Testis (tissue), 2 donors: ENCODE measurements at regions not wholly inside any gene's neighbourhood (a gene's known extent, or its start where the extent isn't known, plus 50 kb on each side); places are given as distances from the start of the nearest gene placed in this dataset.

ENCODE experiments used
- DNase-seq: peaks from one replicate; pipeline ENCODE4 v3.0.0-alpha.2; 2019
- H3K27ac ChIP-seq, 2 donors: fragments of 200-600 bp; sonication (generic); one replicate each; pipeline ENCODE4 v1.5.1; 2019
- H3K27me3 ChIP-seq: fragments of 200-600 bp; sonication (generic); one replicate; pipeline ENCODE4 v1.5.1; 2019
- H3K36me3 ChIP-seq: fragments of 200-600 bp; sonication (generic); one replicate; pipeline ENCODE4 v1.5.1; 2017; ENCODE audit warnings: low read depth; ENCODE audit errors: missing control alignments
- H3K4me1 ChIP-seq: fragments of 200-600 bp; sonication (generic); one replicate; pipeline ENCODE4 v1.5.1; 2019
- H3K4me3 ChIP-seq, 2 donors: fragments of 200-600 bp; sonication (generic); one replicate each; pipeline ENCODE4 v1.5.1; 2017 to 2019
- H3K9me3 ChIP-seq: fragments of 200-600 bp; sonication (generic); one replicate; pipeline ENCODE4 v1.5.1; 2017
- POLR2A ChIP-seq: fragments of 450-650 bp; IDR thresholded peaks from one replicate; pipeline ENCODE4 v1.6.1; 2017; ENCODE audit warnings: antibody characterized with exemption, mild to moderate bottlenecking, moderate library complexity
- WGBS, 2 donors: methylation state at CpG; one replicate each; pipeline ENCODE4 v1.1.5; 2018; 5-methylcytosine and 5-hydroxymethylcytosine counted together
- intact Hi-C: fragments of 100-400 bp; cut with DNase I; formaldehyde crosslinking; loops from one replicate; pipeline ENCODE4 v1.15.1; 2023; ENCODE audit warnings: low total_unique reads
- TF ChIP-seq, protein P1 (sequence below), 3 experiments: fragments of 450-650 bp in 2 of 3; fragments of 200-600 bp in 1 of 3; sonication (generic) in 1 of 3; IDR thresholded peaks; one replicate each; pipeline ENCODE4 v1.5.1; 2016 to 2019; ENCODE audit warnings: antibody characterized with exemption in 3 of 3, mild to moderate bottlenecking in 2 of 3, moderate library complexity in 1 of 3

DNA sequence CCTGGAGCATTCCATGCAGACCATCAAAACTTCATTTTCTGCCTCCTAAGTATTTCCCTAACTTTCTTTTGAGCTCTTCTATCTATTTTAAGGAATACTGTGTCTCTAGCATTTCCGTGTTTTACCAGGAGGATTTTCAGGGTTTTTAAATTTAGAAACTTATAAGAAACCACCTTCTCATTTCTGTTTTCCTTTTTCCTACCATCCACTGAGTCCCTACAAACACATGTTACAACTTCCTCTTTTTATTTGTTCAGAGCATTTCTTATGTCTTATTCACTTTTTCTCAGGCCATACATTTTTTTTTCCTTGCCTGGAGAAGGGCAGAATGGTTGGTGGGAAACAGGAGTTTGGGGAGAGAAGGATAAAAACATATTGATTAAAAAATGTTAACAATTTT, 130.0 kb upstream of the BMP5 start:
- Histone ChIP-seq H3K4me1 (no peaks in the 10 kb centered on the region), H3K36me3 (no peaks in the 10 kb centered on the region), H3K27me3 (no peaks in the 10 kb centered on the region), H3K27ac (no peak overlapping the region), H3K9me3 (no peaks in the 10 kb centered on the region), H3K4me3 (no peak overlapping the region)
- no peak for TF ChIP-seq POLR2A
- TF ChIP-seq, protein P1, sequence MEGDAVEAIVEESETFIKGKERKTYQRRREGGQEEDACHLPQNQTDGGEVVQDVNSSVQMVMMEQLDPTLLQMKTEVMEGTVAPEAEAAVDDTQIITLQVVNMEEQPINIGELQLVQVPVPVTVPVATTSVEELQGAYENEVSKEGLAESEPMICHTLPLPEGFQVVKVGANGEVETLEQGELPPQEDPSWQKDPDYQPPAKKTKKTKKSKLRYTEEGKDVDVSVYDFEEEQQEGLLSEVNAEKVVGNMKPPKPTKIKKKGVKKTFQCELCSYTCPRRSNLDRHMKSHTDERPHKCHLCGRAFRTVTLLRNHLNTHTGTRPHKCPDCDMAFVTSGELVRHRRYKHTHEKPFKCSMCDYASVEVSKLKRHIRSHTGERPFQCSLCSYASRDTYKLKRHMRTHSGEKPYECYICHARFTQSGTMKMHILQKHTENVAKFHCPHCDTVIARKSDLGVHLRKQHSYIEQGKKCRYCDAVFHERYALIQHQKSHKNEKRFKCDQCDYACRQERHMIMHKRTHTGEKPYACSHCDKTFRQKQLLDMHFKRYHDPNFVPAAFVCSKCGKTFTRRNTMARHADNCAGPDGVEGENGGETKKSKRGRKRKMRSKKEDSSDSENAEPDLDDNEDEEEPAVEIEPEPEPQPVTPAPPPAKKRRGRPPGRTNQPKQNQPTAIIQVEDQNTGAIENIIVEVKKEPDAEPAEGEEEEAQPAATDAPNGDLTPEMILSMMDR (IDR thresholded peaks at IDR 0.05), result no peak
- DNase-seq, result no peak
- 77 to 84% methylated on average over 1 of the region's 1 CpG for WGBS, 2 donors
- intact Hi-C loops, result no loop called here

DNA sequence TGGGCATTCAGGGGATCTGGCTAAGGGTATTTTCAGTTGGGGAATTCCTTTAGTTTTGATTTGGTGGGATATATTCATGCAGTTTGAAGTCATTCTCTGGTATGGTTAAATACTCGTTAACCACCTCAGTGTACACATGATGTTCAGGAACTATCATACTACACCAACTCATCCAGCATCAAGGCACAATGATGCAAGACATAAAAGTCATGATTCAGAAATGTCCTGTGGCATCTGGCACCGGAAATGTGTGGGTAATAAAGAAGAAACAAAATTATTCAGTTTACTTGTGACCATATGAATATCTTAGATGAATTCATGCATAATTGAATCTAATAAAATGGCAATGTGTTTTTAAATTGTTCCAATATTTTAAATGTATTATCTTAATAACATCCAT, 129.0 kb upstream of the BMP5 start:
- H3K9me3 ChIP-seq, result no peaks in the 10 kb centered on the region
- no peaks in the 10 kb centered on the region for H3K36me3 ChIP-seq
- 63 to 92% methylated on average over 2 of the region's 2 CpGs for WGBS, 2 donors
- no peak for TF ChIP-seq POLR2A
- TF ChIP-seq, protein P1 (IDR thresholded peaks at IDR 0.05), result no peak
- H3K27ac ChIP-seq, result no peak overlapping the region
- intact Hi-C loops, result no loop called here
- H3K4me1 ChIP-seq, result no peaks in the 10 kb centered on the region
- H3K4me3 ChIP-seq, result no peak overlapping the region
- no peaks in the 10 kb centered on the region for H3K27me3 ChIP-seq
- no peak for DNase-seq

DNA sequence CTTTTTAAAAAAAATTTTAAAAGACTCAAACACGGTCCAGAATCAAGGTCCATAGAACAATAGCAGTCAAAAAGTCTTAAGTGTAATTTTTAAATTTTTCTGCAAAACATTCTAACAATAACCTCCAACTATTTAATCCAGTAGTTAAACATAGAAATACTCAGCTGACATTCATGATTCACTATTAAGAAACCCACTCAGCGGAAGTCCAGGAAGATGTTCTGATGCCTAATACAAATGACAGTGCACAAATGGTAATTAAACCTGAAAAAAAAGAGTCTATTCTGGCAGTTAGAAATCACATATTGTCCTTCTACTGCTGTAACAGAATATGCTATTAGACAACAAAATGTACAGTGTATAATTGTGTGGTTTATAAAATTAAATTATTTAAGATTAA, 128.2 kb upstream of the BMP5 start:
- Histone ChIP-seq H3K4me3 (no peak overlapping the region), H3K4me1 (no peaks in the 10 kb centered on the region), H3K27me3 (no peaks in the 10 kb centered on the region), H3K36me3 (no peaks in the 10 kb centered on the region), H3K27ac (no peak overlapping the region), H3K9me3 (no peaks in the 10 kb centered on the region)
- TF ChIP-seq, protein P1 (IDR thresholded peaks at IDR 0.05), result no peak
- no peak for TF ChIP-seq POLR2A
- intact Hi-C loops, result no loop called here
- 84 to 87% methylated on average over 2 of the region's 2 CpGs for WGBS, 2 donors
- DNase-seq, result no peak

DNA sequence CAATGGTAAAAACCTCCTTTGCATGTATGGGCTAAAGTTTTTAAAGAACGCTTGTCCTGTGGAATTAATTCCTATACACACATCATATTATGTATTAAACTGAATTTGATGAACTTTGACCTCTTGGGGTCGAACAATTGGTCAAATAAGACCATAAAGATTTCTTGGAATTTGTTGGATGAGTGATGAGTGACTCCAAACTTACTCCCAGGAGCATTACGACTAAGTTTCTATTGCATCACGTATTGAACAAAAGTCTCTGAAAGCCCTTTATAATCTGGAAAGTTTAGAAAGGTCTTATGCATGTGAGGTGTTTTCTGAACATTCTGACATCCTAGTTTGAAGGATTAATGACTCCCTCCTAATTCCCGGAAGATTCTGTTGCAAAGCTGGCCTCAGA, 126.9 kb upstream of the BMP5 start:
- DNase-seq, result no peak
- H3K36me3 ChIP-seq, result no peaks in the 10 kb centered on the region
- intact Hi-C loops, result no loop called here
- H3K9me3 ChIP-seq, result no peaks in the 10 kb centered on the region
- WGBS, 2 donors, result 82 to 86% methylated on average over 5 of the region's 5 CpGs
- H3K4me3 ChIP-seq, result no peak overlapping the region
- no peak overlapping the region for H3K27ac ChIP-seq
- no peaks in the 10 kb centered on the region for H3K4me1 ChIP-seq
- no peaks in the 10 kb centered on the region for H3K27me3 ChIP-seq
- TF ChIP-seq, protein P1 (IDR thresholded peaks at IDR 0.05), result no peak
- TF ChIP-seq POLR2A, result no peak

DNA sequence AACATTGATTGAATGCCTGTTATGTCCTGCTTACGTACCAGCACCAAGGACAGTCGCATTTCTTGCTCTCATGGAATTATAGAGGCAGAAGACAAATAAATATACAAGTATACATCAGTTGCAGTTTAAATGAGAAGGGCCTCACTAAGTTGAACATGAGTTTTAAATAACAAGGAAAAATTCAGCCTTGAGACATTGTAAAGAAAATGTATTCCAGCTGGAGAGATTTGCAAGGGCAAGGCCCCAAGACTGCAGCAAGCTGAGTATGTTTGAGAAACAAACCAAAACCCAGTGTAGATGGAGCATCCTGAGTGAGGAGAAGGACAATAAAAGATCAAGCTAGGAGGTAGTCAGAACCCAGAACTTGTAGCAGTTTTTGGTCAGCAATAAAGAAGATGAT, 123.2 kb upstream of the BMP5 start:
- Histone ChIP-seq H3K36me3 (no peaks in the 10 kb centered on the region), H3K27ac (no peak overlapping the region), H3K4me1 (no peaks in the 10 kb centered on the region), H3K9me3 (no peaks in the 10 kb centered on the region), H3K27me3 (no peaks in the 10 kb centered on the region), H3K4me3 (no peak overlapping the region)
- intact Hi-C loops, result no loop called here
- DNase-seq, result no peak
- WGBS, 2 donors, result 88 to 90% methylated on average over 2 of the region's 2 CpGs
- TF ChIP-seq POLR2A, result no peak
- TF ChIP-seq, protein P1 (IDR thresholded peaks at IDR 0.05), result no peak
